Sigmoid colon (tissue), 3 donors: ENCODE measurements at regions not wholly inside any gene's neighbourhood (a gene's known extent, or its start where the extent isn't known, plus 50 kb on each side); places are given as distances from the start of the nearest gene placed in this dataset.

Experiments used
- POLR2A ChIP-seq, 2 donors: fragments of 450-650 bp; IDR thresholded peaks; one replicate each; pipeline ENCODE4 v1.6.1; 2016; ENCODE audit warnings: antibody characterized with exemption in 2 of 2, mild to moderate bottlenecking in 2 of 2, moderate library complexity in 2 of 2
- TF ChIP-seq, protein P1 (sequence below), 4 experiments: fragments of 450-650 bp in 3 of 4; fragments of 200-600 bp in 1 of 4; IDR thresholded peaks; one replicate each; pipeline ENCODE4 v1.5.1; 2016 to 2019; ENCODE audit warnings: antibody characterized with exemption in 4 of 4, mild to moderate bottlenecking in 3 of 4, moderate library complexity in 2 of 4

GRCh38 chr2:191555092-191555742, 122.7 kb upstream of the NABP1 start:
- TF ChIP-seq, protein P1, sequence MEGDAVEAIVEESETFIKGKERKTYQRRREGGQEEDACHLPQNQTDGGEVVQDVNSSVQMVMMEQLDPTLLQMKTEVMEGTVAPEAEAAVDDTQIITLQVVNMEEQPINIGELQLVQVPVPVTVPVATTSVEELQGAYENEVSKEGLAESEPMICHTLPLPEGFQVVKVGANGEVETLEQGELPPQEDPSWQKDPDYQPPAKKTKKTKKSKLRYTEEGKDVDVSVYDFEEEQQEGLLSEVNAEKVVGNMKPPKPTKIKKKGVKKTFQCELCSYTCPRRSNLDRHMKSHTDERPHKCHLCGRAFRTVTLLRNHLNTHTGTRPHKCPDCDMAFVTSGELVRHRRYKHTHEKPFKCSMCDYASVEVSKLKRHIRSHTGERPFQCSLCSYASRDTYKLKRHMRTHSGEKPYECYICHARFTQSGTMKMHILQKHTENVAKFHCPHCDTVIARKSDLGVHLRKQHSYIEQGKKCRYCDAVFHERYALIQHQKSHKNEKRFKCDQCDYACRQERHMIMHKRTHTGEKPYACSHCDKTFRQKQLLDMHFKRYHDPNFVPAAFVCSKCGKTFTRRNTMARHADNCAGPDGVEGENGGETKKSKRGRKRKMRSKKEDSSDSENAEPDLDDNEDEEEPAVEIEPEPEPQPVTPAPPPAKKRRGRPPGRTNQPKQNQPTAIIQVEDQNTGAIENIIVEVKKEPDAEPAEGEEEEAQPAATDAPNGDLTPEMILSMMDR (IDR thresholded peaks at IDR 0.05) = peak; percentile 55 to 62 (median 57)
- no peak for TF ChIP-seq POLR2A (IDR thresholded peaks at IDR 0.05)
